IMR-90 (cell line): ENCODE measurements at regions not wholly inside any gene's neighbourhood (a gene's known extent, or its start where the extent isn't known, plus 50 kb on each side); places are given as distances from the start of the nearest gene placed in this dataset.

ENCODE experiments used
- ATAC-seq: fragments of 200-7000 bp; cut with Tn5 transposase; 2 replicates; pipeline ENCODE4 v1.9.1; 2020; ENCODE audit warnings: low read depth, mild to moderate bottlenecking, moderate library complexity
- BruUV-seq: library from RNA; stranded (reverse); fragments of 400-500 nt; replicated peaks from 2 replicates; lab custom pipeline; 2021; lab: Mats Ljungman, UMichigan
- CTCF ChIA-PET: fragments of 300-600 bp; formaldehyde crosslinking; extraction: SDS; loops from one replicate; lab custom pipeline; 2021; ENCODE audit warnings: antibody characterized with exemption; lab: Yijun Ruan, JAX
- POLR2A ChIA-PET: fragments of 300-600 bp; sonication (Branson Sonifier 250); formaldehyde crosslinking; loops from one replicate; lab custom pipeline; 2022; ENCODE audit warnings: antibody characterized with exemption; ENCODE audit not compliant: unreplicated experiment; lab: Charles Lee
- DNase-seq: peaks from one replicate; pipeline ENCODE4 v3.0.0; 2013
- H2AFZ ChIP-seq: replicated peaks from 2 replicates; pipeline ENCODE3; 2013; ENCODE audit warnings: low read length, mild to moderate bottlenecking; ENCODE audit not compliant: poor library complexity
- H2AK5ac ChIP-seq: 2 replicates; pipeline ENCODE4 v1.6.1; 2013; ENCODE audit warnings: low read depth, low read length, inconsistent platforms
- H2AK9ac ChIP-seq: replicated peaks from 2 replicates; pipeline ENCODE3; 2013; ENCODE audit warnings: mild to moderate bottlenecking, low read depth, low read length, moderate library complexity; ENCODE audit not compliant: poor library complexity
- H2BK120ac ChIP-seq: 2 replicates; pipeline ENCODE4 v1.6.1; 2013; ENCODE audit warnings: low read depth, low read length, inconsistent platforms
- H2BK15ac ChIP-seq: 3 replicates; pipeline ENCODE4 v1.6.1; 2013; ENCODE audit warnings: low read depth, low read length, inconsistent platforms
- H2BK20ac ChIP-seq: 2 replicates; pipeline ENCODE4 v1.6.1; 2013; ENCODE audit warnings: low read depth, mild to moderate bottlenecking, inconsistent platforms, low read length, moderate library complexity
- H2BK5ac ChIP-seq: 2 replicates; pipeline ENCODE4 v1.6.1; 2013; ENCODE audit warnings: mild to moderate bottlenecking, low read depth, low read length, inconsistent platforms; ENCODE audit not compliant: poor library complexity, severe bottlenecking
- H3K14ac ChIP-seq: replicated peaks from 2 replicates; pipeline ENCODE4 v1.6.1; 2013; ENCODE audit warnings: low read depth, low read length, inconsistent platforms
- H3K18ac ChIP-seq: 2 replicates; pipeline ENCODE4 v1.6.1; 2013; ENCODE audit warnings: low read depth, low read length, control low read depth
- H3K23ac ChIP-seq: 2 replicates; pipeline ENCODE4 v1.6.1; 2013; ENCODE audit warnings: low read depth, low read length, inconsistent platforms
- H3K27ac ChIP-seq: 2 replicates; pipeline ENCODE4 v1.5.1; 2013; ENCODE audit warnings: mild to moderate bottlenecking, control low read depth, low read length; ENCODE audit not compliant: insufficient read depth
- H3K27me3 ChIP-seq: 2 replicates; pipeline ENCODE4 v1.6.1; 2013; ENCODE audit warnings: low read length; ENCODE audit not compliant: control insufficient read depth, insufficient read depth
- H3K36me3 ChIP-seq: 2 replicates; pipeline ENCODE4 v1.6.1; 2013; ENCODE audit warnings: low read length, mixed read lengths; ENCODE audit not compliant: control insufficient read depth, insufficient read depth
- H3K4ac ChIP-seq: 2 replicates; pipeline ENCODE4 v1.6.1; 2013; ENCODE audit warnings: low read depth, low read length, inconsistent platforms
- H3K4me1 ChIP-seq: 2 replicates; pipeline ENCODE4 v1.6.1; 2013; ENCODE audit warnings: low read length, mixed read lengths; ENCODE audit not compliant: control insufficient read depth, insufficient read depth
- H3K4me2 ChIP-seq: 2 replicates; pipeline ENCODE4 v1.6.1; 2013; ENCODE audit warnings: low read depth, mild to moderate bottlenecking, control low read depth, low read length, moderate library complexity
- H3K4me3 ChIP-seq: 2 replicates; pipeline ENCODE4 v1.5.1; 2013; ENCODE audit warnings: low read depth, mild to moderate bottlenecking, control low read depth, low read length, moderate library complexity; ENCODE audit not compliant: insufficient read depth
- H3K56ac ChIP-seq: 2 replicates; pipeline ENCODE4 v1.6.1; 2013; ENCODE audit warnings: low read length, inconsistent platforms; ENCODE audit not compliant: insufficient read depth; ENCODE audit errors: extremely low read depth
- H3K79me1 ChIP-seq, 2 experiments: 2 replicates each; pipeline ENCODE4 v1.6.1; 2013; ENCODE audit warnings: low read length in 2 of 2, inconsistent platforms in 1 of 2, low read depth in 1 of 2
- H3K9ac ChIP-seq: 2 replicates; pipeline ENCODE4 v1.6.1; 2013; ENCODE audit warnings: low read depth, low read length, control low read depth
- H3K9me1 ChIP-seq: 2 replicates; pipeline ENCODE4 v1.6.1; 2013; ENCODE audit warnings: low read length, inconsistent platforms; ENCODE audit not compliant: insufficient read depth
- H3K9me3 ChIP-seq: 2 replicates; pipeline ENCODE4 v1.6.1; 2013; ENCODE audit warnings: low read length; ENCODE audit not compliant: control insufficient read depth, insufficient read depth
- H4K20me1 ChIP-seq: 2 replicates; pipeline ENCODE4 v1.6.1; 2013; ENCODE audit warnings: low read length, inconsistent platforms; ENCODE audit not compliant: insufficient read depth
- H4K5ac ChIP-seq: 2 replicates; pipeline ENCODE4 v1.6.1; 2013; ENCODE audit warnings: mild to moderate bottlenecking, low read depth, low read length, control low read depth
- H4K8ac ChIP-seq, 2 experiments: 2 replicates each; pipeline ENCODE4 v1.6.1; 2013; ENCODE audit warnings: low read depth in 2 of 2, low read length in 2 of 2, control low read depth in 1 of 2, inconsistent platforms in 1 of 2
- H4K91ac ChIP-seq: 2 replicates; pipeline ENCODE4 v1.6.1; 2013; ENCODE audit warnings: low read depth, low read length, inconsistent platforms; ENCODE audit not compliant: insufficient read depth
- CEBPB ChIP-seq: IDR thresholded peaks from 2 replicates; pipeline ENCODE4 v1.6.1; 2012; ENCODE audit warnings: low read depth, low read length, improper control_type of control experiment
- CHD1 ChIP-seq: IDR thresholded peaks from 2 replicates; pipeline ENCODE4 v1.6.1; 2012; ENCODE audit warnings: low read depth, low read length, improper control_type of control experiment
- WGBS, 2 experiments: methylation state at CpG; one replicate each; pipeline versions ENCODE4 v1.1.5 to v1.1.7; 2013; ENCODE audit warnings: missing lambda C conversion rate in 2 of 2; ENCODE audit not compliant: insufficient read length in 1 of 2; ENCODE audit errors: extremely low coverage in 2 of 2; 5-methylcytosine and 5-hydroxymethylcytosine counted together
- dilution Hi-C: fragments of 300-500 bp; cut with HindIII; formaldehyde crosslinking; loops from one replicate; pipeline ENCODE4 v1.14.3; 2018; ENCODE audit warnings: low sequenced_read_pairs; ENCODE audit not compliant: unreplicated experiment
- in situ Hi-C: fragments of 300-500 bp; cut with MboI; formaldehyde crosslinking; loops from 3 replicates; pipeline ENCODE4 v1.14.3; 2019; ENCODE audit warnings: low sequenced_read_pairs, inconsistent platforms, mixed read lengths
- intact Hi-C: fragments of 100-400 bp; cut with micrococcal nuclease; formaldehyde crosslinking; loops from 2 replicates; pipeline ENCODE4 v1.10.0; 2022
- TF ChIP-seq, protein P1 (sequence below): conservative IDR thresholded peaks from 2 replicates; pipeline ENCODE4 v1.5.1; 2012; ENCODE audit warnings: mild to moderate bottlenecking, low read depth, low read length, improper control_type of control experiment

GRCh38 chr5:143886651-143887638 lies 75.0 kb downstream of the HMHB1 start:
- no peaks in the 10 kb centered on the region for H3K27me3 ChIP-seq
- peak overlapping the region; percentile 31; the same call in 1 of the 2 replicates for H3K14ac ChIP-seq
- no peak overlapping the region for H2AK9ac ChIP-seq
- H2AFZ ChIP-seq: no peak overlapping the region
- no CpG with 5 or more reads among the region's 6 CpGs for WGBS, 2 experiments
- peak overlapping the region; percentile 49; the same call in 1 of the 2 replicates for H4K91ac ChIP-seq
- H2AK5ac ChIP-seq: peak overlapping the region; percentile 9; the same call in 1 of the 2 replicates
- ATAC-seq: peak; percentile 30
- CTCF ChIA-PET: interaction anchor here (0.6 to 0.8 kb wide), 2 partner anchors 58 to 1129 kb away, joined by 3 read pairs; no protein-coding TSS in a partner anchor
- peak overlapping the region; percentile 26 for H2BK120ac ChIP-seq
- peak overlapping the region; percentile 28 for H2BK5ac ChIP-seq
- H4K20me1 ChIP-seq: no peaks in the 10 kb centered on the region
- no TSS peak for BruUV-seq
- H4K5ac ChIP-seq: peak overlapping the region; percentile 46; the same call in 1 of the 2 replicates
- H3K27ac ChIP-seq: no peak overlapping the region
- peak overlapping the region; percentile 43; the same call in 1 of the 2 replicates for H3K18ac ChIP-seq
- peak overlapping the region; percentile 35 for H3K4me2 ChIP-seq
- no peak overlapping the region for H3K4me3 ChIP-seq
- in situ Hi-C loops: no loop called here
- H3K56ac ChIP-seq: no peak overlapping the region
- H3K4ac ChIP-seq: peak overlapping the region; percentile 58
- H4K8ac ChIP-seq: peak overlapping the region in 1 of 2 experiments; percentile 34; a peak in 3 of 4 replicates
- peaks cover 17% of the 10 kb centered on the region for H3K4me1 ChIP-seq
- no peaks in the 10 kb centered on the region for H3K9me3 ChIP-seq
- H3K36me3 ChIP-seq: no peaks in the 10 kb centered on the region
- intact Hi-C loops: no loop called here
- H2BK20ac ChIP-seq: peak overlapping the region; percentile 2; the same call in 1 of the 2 replicates
- peak; percentile 49 for DNase-seq
- TF ChIP-seq CEBPB (no peak), CHD1 (no peak)
- TF ChIP-seq, protein P1, sequence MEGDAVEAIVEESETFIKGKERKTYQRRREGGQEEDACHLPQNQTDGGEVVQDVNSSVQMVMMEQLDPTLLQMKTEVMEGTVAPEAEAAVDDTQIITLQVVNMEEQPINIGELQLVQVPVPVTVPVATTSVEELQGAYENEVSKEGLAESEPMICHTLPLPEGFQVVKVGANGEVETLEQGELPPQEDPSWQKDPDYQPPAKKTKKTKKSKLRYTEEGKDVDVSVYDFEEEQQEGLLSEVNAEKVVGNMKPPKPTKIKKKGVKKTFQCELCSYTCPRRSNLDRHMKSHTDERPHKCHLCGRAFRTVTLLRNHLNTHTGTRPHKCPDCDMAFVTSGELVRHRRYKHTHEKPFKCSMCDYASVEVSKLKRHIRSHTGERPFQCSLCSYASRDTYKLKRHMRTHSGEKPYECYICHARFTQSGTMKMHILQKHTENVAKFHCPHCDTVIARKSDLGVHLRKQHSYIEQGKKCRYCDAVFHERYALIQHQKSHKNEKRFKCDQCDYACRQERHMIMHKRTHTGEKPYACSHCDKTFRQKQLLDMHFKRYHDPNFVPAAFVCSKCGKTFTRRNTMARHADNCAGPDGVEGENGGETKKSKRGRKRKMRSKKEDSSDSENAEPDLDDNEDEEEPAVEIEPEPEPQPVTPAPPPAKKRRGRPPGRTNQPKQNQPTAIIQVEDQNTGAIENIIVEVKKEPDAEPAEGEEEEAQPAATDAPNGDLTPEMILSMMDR: no peak
- POLR2A ChIA-PET: no interaction called here
- H3K23ac ChIP-seq: peak overlapping the region; percentile 55; the same call in 1 of the 2 replicates
- peaks cover 6% of the 10 kb centered on the region; the same call in 1 of the 2 replicates for H3K9me1 ChIP-seq
- peak overlapping the region; percentile 31; the same call in 1 of the 3 replicates for H2BK15ac ChIP-seq
- no peaks in the 10 kb centered on the region for H3K79me1 ChIP-seq
- dilution Hi-C loops: no loop called here
- H3K9ac ChIP-seq: no peak overlapping the region
